ENCODE measurements at regions not wholly inside any gene's neighbourhood (a gene's known extent, or its start where the extent isn't known, plus 50 kb on each side); places are given as distances from the start of the nearest gene placed in this dataset.

DNA sequence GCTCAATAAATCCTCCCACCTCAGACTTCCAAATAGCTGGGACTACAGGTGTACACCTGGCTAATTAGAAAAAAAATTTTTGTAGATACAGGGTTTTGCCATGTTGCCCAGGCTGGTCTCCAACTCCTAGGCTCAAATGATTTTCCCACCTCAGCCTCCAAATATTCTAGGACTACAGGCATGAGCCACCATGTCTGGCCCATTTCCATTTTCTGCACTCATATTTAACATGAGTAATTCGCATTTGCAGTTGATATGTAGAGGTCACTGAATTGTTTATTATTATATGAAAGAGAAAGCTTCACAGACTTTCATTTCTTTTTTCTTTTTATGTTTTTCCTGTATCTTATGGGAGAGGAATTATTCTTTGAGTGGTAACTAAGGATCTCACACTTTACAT is 492.7 kb downstream of the CNTN3 start:
- TF ChIP-seq, protein P1, sequence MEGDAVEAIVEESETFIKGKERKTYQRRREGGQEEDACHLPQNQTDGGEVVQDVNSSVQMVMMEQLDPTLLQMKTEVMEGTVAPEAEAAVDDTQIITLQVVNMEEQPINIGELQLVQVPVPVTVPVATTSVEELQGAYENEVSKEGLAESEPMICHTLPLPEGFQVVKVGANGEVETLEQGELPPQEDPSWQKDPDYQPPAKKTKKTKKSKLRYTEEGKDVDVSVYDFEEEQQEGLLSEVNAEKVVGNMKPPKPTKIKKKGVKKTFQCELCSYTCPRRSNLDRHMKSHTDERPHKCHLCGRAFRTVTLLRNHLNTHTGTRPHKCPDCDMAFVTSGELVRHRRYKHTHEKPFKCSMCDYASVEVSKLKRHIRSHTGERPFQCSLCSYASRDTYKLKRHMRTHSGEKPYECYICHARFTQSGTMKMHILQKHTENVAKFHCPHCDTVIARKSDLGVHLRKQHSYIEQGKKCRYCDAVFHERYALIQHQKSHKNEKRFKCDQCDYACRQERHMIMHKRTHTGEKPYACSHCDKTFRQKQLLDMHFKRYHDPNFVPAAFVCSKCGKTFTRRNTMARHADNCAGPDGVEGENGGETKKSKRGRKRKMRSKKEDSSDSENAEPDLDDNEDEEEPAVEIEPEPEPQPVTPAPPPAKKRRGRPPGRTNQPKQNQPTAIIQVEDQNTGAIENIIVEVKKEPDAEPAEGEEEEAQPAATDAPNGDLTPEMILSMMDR (IDR thresholded peaks at IDR 0.05; ENCODE audit: low read depth, low read length, missing input control) = no peak
- TF ChIP-seq, protein P2, sequence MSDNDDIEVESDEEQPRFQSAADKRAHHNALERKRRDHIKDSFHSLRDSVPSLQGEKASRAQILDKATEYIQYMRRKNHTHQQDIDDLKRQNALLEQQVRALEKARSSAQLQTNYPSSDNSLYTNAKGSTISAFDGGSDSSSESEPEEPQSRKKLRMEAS (IDR thresholded peaks at IDR 0.05) = no peak
- TF ChIP-seq FOXA2 (IDR thresholded peaks at IDR 0.05) (no peak), JUND (IDR thresholded peaks at IDR 0.05) (no peak), TAF1 (conservative IDR thresholded peaks at IDR 0.05) (no peak)
- TF ChIP-seq, protein P3, sequence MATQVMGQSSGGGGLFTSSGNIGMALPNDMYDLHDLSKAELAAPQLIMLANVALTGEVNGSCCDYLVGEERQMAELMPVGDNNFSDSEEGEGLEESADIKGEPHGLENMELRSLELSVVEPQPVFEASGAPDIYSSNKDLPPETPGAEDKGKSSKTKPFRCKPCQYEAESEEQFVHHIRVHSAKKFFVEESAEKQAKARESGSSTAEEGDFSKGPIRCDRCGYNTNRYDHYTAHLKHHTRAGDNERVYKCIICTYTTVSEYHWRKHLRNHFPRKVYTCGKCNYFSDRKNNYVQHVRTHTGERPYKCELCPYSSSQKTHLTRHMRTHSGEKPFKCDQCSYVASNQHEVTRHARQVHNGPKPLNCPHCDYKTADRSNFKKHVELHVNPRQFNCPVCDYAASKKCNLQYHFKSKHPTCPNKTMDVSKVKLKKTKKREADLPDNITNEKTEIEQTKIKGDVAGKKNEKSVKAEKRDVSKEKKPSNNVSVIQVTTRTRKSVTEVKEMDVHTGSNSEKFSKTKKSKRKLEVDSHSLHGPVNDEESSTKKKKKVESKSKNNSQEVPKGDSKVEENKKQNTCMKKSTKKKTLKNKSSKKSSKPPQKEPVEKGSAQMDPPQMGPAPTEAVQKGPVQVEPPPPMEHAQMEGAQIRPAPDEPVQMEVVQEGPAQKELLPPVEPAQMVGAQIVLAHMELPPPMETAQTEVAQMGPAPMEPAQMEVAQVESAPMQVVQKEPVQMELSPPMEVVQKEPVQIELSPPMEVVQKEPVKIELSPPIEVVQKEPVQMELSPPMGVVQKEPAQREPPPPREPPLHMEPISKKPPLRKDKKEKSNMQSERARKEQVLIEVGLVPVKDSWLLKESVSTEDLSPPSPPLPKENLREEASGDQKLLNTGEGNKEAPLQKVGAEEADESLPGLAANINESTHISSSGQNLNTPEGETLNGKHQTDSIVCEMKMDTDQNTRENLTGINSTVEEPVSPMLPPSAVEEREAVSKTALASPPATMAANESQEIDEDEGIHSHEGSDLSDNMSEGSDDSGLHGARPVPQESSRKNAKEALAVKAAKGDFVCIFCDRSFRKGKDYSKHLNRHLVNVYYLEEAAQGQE (IDR thresholded peaks at IDR 0.05) = no peak
